ENCODE measurements at regions not wholly inside any gene's neighbourhood (a gene's known extent, or its start where the extent isn't known, plus 50 kb on each side); places are given as distances from the start of the nearest gene placed in this dataset.

DNA sequence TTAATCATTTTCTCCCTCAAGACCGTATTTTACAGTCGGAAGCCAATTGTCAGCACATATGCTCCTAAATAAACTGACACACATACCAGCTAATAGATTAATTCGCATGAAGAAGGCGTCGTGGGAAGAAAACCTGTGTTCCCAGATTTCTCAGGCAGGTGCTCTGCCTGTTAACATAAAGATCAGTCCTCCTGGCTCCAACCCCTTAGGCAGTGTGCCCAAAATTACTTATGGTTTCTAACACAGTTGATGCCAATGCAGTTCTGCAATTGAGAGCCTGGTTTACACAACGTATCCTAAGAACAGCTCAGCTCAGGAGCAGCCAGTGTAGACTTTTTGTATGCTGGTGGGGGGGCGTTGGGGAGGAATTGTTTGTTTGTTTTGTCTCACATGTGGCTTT, 208.3 kb downstream of the ENC1 start:
- H3K27ac ChIP-seq = peak overlapping the region; percentile 20
- H3K4me3 ChIP-seq (ENCODE audit: low read depth in 1 of 2, low read length in 1 of 2) = no peak overlapping the region
- H3K27me3 ChIP-seq = no peaks in the 10 kb centered on the region
- no peaks in the 10 kb centered on the region for H3K36me3 ChIP-seq
- TF ChIP-seq, protein P1, sequence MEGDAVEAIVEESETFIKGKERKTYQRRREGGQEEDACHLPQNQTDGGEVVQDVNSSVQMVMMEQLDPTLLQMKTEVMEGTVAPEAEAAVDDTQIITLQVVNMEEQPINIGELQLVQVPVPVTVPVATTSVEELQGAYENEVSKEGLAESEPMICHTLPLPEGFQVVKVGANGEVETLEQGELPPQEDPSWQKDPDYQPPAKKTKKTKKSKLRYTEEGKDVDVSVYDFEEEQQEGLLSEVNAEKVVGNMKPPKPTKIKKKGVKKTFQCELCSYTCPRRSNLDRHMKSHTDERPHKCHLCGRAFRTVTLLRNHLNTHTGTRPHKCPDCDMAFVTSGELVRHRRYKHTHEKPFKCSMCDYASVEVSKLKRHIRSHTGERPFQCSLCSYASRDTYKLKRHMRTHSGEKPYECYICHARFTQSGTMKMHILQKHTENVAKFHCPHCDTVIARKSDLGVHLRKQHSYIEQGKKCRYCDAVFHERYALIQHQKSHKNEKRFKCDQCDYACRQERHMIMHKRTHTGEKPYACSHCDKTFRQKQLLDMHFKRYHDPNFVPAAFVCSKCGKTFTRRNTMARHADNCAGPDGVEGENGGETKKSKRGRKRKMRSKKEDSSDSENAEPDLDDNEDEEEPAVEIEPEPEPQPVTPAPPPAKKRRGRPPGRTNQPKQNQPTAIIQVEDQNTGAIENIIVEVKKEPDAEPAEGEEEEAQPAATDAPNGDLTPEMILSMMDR (IDR thresholded peaks at IDR 0.05) = no peak
- peaks cover 34 to 35% of the 10 kb centered on the region in 2 experiments for H3K4me1 ChIP-seq (ENCODE audit: control insufficient read depth in 1 of 2, insufficient read depth in 1 of 2, low read depth in 1 of 2, low read length in 1 of 2)
- no peaks in the 10 kb centered on the region for H3K9me3 ChIP-seq

DNA sequence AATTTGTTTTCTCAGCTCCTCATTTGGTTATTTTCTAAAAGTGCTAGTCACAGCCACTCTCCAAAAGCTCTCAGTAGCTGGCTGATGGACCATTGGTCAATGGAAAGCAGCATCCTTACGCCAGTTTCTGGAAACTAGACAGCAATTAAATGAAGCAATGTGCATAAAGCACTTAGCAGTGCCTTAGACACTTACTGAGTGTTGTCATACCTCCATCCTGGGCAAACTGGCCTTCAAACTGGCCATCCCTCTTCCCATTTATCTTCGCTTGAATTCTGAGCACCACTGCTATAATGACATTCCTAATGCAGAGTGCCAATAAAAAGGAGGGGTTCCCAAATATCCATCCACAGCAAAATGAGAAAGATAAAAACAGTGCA, 209.2 kb downstream of the ENC1 start:
- TF ChIP-seq, protein P1 (IDR thresholded peaks at IDR 0.05) = no peak
- Histone ChIP-seq H3K36me3 (no peaks in the 10 kb centered on the region), H3K4me1 (ENCODE audit: control insufficient read depth in 1 of 2, insufficient read depth in 1 of 2, low read depth in 1 of 2, low read length in 1 of 2) (peaks cover 34 to 35% of the 10 kb centered on the region in 2 experiments), H3K27me3 (no peaks in the 10 kb centered on the region), H3K9me3 (no peaks in the 10 kb centered on the region), H3K4me3 (ENCODE audit: low read depth in 1 of 2, low read length in 1 of 2) (no peak overlapping the region), H3K27ac (no peak overlapping the region)

DNA sequence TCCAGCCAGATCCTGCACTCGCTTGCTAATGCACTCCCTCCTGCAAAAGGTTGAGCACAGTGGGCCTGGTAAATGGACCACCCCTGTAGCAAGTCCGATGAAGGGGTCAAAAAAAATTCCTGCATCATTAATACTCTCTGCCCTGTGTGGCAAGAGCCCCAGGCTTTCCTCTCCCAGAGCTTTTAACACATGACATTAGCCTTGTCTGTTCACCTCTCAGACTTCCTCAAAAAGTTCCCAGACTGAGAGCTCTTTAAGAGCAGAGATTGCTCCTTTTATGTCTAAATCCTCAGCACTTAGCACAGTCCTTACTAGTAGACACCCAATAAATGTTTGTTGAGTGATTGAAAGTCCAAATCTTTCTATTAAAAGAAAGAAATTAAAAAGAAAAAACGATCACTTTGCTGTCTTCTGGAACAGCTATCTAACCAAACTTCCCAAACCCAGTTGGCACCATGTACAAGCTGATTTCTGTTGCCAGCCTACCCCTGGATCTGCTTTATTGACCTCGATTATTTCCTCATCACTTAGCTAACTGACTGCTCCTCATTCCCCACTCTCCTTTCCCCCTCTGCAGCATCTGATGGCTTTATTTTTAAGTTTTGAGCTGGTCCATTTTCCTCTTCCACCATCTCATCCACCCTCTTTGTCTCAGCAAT, 209.8 kb downstream of the ENC1 start:
- Histone ChIP-seq H3K9me3 (no peaks in the 10 kb centered on the region), H3K36me3 (no peaks in the 10 kb centered on the region), H3K4me3 (ENCODE audit: low read depth in 1 of 2, low read length in 1 of 2) (no peak overlapping the region), H3K27ac (peak overlapping the region; percentile 20), H3K27me3 (no peaks in the 10 kb centered on the region), H3K4me1 (ENCODE audit: control insufficient read depth in 1 of 2, insufficient read depth in 1 of 2, low read depth in 1 of 2, low read length in 1 of 2) (peaks cover 34 to 35% of the 10 kb centered on the region in 2 experiments)
- TF ChIP-seq, protein P1 (IDR thresholded peaks at IDR 0.05) = no peak

DNA sequence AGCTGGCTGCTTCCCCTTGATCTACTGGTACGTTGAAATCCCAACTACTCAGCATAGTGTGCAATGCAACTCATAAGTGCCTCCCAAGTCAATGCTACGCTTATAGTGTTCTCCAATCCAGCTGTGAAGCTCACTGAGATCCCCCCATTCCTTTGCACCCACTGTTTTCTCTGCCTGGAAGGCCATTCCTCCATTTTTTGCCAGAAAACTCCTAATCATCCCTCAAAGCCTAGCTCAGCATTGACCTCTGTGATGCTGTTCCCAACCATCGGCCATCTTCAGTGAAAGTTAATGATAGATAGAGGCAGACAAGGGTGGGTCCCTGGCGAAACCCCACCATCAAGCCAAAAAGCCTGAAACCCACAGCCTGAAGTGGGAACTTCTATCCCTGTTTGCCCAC, 211.0 kb downstream of the ENC1 start:
- Histone ChIP-seq H3K27me3 (no peaks in the 10 kb centered on the region), H3K9me3 (no peaks in the 10 kb centered on the region), H3K4me3 (ENCODE audit: low read depth in 1 of 2, low read length in 1 of 2) (no peak overlapping the region), H3K4me1 (ENCODE audit: control insufficient read depth in 1 of 2, insufficient read depth in 1 of 2, low read depth in 1 of 2, low read length in 1 of 2) (peaks cover 34 to 35% of the 10 kb centered on the region in 2 experiments), H3K36me3 (no peaks in the 10 kb centered on the region), H3K27ac (no peak overlapping the region)
- TF ChIP-seq, protein P1 (IDR thresholded peaks at IDR 0.05) = no peak

DNA sequence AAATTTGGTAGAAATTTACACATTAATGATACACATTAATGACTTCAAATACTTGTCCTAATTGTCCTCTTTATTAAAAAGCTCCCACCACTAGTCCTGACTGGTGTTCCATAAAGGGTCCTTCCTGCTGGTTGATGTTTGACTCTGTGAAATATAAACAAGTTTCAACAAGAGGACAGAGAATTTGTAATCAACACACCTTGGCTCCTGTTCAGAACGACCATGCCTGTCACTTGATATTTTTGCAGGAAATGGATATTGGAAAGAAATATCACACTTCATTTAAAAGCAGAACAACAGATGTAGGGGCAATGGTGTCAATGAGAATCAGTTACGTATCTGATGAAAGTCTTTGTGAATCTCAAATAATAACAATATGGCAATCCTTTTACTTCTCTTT, 211.7 kb downstream of the ENC1 start:
- TF ChIP-seq, protein P1 (IDR thresholded peaks at IDR 0.05) = no peak
- no peak overlapping the region for H3K4me3 ChIP-seq (ENCODE audit: low read depth in 1 of 2, low read length in 1 of 2)
- H3K36me3 ChIP-seq = no peaks in the 10 kb centered on the region
- peaks cover 34 to 35% of the 10 kb centered on the region in 2 experiments for H3K4me1 ChIP-seq (ENCODE audit: control insufficient read depth in 1 of 2, insufficient read depth in 1 of 2, low read depth in 1 of 2, low read length in 1 of 2)
- H3K27me3 ChIP-seq = no peaks in the 10 kb centered on the region
- no peak overlapping the region for H3K27ac ChIP-seq
- H3K9me3 ChIP-seq = no peaks in the 10 kb centered on the region

Measured in neutrophil (primary cell).